HG03460 (cell line): ENCODE measurements at regions not wholly inside any gene's neighbourhood (a gene's known extent, or its start where the extent isn't known, plus 50 kb on each side); places are given as distances from the start of the nearest gene placed in this dataset.
"Not testable (repeated sequence)": the region's sequence is repeated elsewhere in the genome, so short reads cannot be mapped to it uniquely, and the experiment has no call there.

Experiments
- ATAC-seq: cut with Tn5 transposase; IDR thresholded peaks from one replicate; pipeline ENCODE4 v1.9.1; 2021; ENCODE audit not compliant: unreplicated experiment

DNA sequence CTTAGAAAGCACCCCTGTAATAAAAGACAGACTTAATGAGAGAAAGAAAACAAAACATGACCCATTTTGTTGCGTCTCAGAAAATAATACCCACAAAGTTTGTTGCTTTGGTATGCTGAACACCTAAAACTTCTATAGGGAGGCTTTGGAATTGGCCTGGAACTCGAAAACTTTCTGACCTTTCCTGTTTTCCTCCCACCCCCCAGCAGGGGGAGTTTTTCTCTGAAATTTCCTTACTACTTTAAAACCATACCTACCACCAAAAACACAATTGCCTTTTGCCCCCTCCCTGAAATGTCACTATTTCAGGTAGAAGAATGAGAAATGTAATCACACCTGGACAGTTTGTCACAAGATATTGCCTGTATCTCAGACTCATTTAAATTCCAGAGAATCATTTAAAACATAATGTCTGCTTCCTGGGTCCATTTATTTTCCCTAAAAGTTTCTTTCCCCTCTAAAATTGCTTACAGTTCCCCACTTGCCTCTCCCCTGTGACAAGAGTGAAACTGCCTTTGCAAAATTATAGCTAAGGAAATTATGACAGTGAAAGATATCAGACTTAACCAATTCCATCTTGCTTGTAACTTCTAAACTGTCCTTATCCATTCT lies 2700.2 kb downstream of the PCDH9 start:
- no peak for ATAC-seq

DNA sequence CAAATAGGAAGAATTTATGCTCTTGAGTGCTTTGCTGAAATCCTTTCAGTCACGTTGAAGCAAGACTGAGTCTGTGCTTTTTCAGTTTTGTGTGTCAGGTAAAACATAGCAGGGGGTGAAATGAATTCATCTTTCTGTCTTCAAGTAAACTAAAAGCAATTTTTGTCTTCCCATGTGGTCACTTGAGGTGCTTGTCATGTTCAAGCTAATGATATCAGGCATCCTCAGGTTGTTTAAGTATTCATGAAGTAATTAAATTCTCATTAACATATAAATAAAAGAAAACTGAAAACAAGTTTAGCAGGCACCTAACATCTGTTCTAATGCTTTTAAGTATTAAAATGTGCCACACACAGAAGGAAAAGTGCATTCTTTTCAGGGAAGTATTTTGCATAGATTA lies 2701.3 kb downstream of the PCDH9 start:
- no peak for ATAC-seq

DNA sequence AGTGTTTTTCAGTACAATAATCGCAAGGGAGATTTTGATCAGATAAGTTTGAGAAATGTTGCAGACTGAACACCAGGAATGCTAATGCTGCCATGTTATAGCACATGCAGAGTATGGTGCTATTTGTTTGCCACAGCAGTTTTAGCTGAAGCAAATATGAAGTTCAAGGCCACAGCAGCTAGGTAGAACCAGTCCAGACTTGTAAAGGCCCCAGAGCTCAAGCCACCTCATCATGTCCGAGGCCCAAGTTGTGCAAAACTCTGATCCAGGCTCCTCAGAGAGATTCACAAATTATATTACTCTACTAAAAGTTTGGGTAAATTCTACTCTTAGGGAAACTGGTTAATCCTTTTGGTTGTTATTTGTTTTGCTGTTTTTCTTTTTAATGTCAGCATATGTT lies 2702.6 kb downstream of the PCDH9 start:
- no peak for ATAC-seq

DNA sequence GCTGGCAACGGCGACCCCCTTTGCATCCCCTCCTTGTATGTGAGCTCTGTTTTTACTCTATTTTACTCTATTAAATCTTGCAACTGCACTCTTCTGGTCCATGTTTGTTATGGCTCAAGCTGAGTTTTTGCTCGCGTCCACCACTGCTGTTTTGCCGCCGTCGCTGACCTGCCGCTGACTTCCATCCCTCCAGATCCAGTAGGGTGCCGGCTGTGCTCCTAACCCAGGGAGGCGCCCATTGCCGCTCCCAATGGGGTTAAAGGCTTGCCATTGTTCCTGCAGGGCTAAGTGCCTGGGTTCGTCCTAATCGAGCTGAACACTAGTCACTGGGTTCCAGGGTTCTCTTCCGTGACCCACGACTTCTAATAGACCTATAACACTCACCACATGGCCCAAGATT lies 2704.4 kb downstream of the PCDH9 start:
- ATAC-seq = no peak

DNA sequence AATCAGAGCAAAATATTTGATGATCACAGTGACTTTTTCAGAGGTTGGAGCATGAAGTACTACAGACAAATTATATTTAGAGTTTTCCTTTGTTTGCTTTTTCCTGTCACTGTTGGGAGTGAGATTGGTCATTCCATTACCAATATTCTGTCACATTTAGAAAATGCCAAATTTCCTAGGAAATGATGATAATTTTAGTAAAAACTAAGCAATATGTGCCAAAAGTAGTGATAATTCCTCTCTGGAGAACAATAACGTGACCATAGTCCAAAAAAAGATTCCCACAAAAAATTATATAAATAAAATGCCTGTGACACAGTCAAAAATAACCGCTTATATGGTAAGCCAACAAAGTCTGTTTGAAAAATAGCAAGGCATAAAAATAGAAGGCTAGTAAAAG lies 2719.4 kb downstream of the PCDH9 start:
- ATAC-seq = no peak

DNA sequence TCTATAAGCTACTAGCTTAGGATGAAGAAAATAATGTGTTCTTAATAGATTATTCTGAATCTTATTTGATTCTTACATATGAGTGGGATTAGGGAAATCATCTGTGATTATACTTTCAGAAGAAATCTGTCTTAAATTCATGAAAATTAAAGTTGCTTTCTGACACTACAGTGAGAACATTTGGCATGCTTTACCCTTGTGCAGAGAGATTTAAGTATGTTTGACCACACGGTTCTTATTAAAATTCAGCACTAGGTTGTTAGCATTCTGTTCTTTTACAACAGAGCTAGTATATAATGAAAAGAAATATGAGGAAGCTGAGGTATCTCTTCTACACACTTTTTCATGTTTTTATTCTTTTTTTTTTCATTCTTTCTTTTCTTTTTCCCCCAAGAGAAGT lies 2723.9 kb downstream of the PCDH9 start:
- ATAC-seq = no peak

DNA sequence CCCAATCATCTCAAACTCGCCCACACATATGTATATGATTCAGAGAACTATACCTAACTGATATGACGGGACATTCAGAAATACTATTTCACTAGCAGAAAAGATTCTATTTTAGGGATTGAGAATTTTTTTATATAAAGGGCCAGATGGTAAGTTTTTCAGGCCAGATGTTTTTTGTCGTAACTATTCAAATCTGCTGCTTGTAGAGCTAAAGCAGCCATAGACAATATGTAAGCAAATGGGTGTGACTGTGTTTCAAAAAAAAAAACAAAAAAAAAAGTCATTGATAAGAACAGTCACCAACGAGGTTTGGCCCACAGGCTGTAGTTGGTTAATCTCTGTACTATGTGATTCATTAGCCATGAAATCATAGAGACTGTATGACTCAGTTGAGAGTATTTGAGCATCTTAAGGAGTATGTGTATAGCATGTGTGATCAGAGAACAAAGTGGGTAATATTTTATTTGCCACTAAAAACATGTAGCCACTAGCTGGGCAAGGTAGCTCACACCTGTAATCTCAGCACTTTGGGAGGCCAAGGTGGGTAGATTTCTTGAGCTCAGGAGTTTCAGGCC lies 2724.7 kb downstream of the PCDH9 start:
- no peak for ATAC-seq

DNA sequence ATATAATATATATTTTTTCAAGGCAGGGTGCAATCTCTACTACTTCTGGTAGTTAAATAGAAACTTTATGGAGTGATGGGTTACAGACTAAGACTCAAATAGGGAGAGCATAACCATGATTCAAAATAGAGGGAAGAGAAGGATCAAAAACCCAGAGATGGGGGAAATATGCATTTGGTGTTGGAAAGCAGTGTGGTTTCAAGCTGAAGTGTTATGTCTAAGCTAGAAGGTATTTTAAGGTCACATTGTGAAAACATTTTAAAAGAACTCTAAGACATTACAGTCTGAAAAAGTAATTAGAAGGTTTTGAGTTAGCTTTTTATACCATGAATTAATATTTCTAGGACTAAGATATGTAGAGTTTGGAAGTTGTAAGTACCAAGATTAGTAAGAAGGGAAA lies 2741.4 kb downstream of the PCDH9 start:
- ATAC-seq = no peak

DNA sequence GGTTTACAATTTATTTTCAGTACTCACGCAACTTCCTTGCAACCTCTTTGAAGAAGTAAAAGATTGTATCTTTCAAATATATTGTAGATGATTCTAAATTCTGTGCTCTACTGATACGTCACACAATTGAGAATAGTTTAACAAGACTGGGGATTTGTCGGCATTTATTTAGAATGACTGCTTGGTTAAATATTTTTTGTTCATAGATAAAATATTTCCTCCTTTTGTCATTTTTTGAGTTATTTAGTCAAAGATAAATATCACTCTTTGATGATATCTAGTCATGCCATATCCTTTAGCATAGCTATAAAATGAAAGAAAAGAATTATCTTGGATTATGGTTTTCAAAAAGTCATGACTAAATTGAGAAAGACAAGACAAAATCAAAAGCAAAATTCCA lies 2747.8 kb downstream of the PCDH9 start:
- no peak for ATAC-seq

DNA sequence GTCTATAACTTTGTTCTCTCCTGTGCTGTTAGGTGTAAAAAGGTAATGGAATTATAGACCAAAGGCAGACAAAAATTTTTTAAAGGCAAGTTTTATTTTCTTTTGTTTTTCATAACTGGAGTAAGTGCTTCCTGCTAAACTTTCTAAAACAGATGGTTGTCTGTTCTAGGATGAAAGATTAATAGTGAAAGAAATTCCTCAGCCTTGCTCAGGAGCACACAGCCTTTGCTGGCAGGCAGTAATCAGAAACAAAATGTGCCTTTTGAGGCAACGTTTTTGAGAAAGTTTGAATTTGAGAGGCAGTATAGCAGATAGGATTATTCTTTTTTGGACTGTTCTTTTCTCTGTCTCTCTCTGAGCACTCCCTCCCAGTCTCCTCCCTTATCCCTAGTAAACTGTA lies 2749.5 kb downstream of the PCDH9 start:
- no peak for ATAC-seq

DNA sequence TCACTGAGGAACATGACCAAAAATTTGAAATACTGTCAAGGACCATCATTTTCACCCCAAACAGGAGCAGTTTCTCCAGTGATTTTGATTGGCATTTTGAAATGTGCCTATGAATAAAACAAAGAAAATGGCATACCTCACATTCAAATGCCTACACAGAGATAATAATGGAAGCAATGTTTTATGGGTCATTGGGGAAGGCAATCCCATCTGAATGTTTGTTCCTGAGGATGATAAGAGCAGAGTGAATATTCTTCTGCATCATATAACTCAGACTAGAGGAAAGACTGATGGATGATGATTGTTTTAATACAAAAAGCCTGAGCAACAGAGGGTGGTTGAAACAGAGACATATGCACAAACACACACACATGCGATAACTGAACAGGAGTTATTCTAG lies 2749.9 kb downstream of the PCDH9 start:
- no peak for ATAC-seq

DNA sequence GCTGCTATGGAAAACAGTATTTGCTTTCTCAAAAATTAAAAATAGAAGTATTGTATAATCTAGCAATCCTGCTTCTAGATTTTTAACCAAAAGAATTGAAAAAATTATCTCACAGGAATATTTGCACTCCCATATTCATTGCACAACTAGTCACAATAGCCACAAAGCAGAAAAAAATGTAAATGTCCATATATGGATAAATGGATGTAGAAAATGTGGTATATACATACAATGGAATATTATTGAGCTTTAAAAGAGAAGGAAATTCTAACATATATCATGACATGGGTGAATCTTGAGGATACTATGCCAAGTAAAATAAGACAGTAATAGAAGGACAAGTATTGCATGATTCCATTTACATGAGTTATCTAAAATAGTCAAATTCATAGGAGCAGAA lies 2753.0 kb downstream of the PCDH9 start:
- ATAC-seq = no peak

DNA sequence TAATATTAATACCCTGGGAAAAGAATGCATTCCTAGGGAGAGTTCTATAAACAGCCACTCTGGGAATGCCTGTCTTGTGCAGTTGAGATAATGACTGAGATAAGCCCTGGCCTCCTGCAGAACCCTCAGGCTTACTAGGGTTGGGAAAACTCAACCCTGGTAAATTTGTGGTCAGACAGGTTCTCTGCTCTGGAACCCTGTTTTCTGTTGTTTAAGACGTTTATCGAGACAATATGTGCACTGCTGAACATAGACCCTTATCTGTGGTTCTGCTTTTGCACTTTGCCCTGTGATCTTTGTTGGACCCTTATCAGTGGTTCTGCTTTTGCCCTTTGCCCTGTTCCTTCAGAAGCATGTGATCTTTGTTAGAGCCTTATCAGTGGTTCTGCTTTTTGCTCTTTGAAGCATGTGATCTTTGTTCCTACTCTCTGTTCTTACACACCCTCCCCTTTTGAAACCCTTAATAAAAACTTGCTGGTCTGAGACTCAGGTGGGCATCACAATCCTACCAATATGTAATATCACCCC lies 2754.0 kb downstream of the PCDH9 start:
- not testable (repeated sequence) for ATAC-seq

DNA sequence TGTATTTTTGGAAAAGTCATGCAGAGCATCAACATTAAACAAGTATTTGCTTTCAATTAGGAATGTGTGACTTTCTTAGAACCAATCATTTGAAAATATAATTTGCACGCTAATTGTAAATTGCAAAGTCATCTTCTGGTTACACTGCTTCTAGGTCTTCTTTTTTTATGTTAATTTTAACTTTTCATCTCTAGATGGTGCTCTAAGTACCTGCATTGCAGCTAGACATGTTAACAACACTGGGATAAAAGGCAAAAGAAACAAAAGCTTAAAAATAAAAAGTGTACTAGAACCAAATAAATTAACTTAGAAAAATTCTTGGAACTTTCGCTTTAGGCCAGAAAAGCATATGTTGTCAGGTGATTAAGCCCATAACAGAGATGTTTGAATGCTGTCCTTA lies 2758.2 kb downstream of the PCDH9 start:
- ATAC-seq = no peak

DNA sequence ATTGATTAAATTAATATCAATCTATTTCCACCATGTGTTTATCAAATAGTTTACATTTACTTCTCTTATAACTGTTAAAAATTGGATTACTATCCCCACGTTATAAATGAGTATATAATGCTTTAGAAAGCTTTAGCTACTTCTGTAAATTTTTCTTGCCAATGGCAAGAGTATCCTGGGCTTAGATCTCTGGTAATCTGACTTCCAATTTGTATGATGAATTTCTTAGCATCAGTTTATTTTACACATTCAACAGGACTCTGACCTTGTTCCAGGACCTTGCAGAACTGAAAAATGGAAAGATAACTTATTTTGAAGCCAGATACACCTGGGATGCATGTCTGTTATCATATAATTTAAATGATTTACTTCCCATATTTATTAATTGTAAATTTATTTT lies 2759.4 kb downstream of the PCDH9 start:
- ATAC-seq = no peak

DNA sequence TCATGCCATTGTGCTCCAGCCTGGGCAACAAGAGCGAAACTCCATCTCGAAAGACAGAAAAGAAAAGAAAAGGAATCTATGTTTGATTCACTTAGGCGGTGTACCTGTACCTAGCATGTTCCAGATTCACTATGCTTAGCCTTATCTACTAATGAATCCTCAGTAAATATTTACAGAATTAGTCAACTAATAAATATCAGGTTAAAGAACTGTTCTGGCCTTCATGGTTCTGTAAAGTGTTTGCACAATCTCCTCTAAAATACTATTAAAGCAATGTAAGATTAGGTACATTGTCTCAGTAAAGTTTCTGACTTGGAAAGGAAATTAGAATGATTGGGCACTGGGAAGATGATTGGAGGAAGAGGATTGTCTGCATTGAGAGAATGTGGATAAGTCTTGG lies 2770.4 kb downstream of the PCDH9 start:
- no peak for ATAC-seq

DNA sequence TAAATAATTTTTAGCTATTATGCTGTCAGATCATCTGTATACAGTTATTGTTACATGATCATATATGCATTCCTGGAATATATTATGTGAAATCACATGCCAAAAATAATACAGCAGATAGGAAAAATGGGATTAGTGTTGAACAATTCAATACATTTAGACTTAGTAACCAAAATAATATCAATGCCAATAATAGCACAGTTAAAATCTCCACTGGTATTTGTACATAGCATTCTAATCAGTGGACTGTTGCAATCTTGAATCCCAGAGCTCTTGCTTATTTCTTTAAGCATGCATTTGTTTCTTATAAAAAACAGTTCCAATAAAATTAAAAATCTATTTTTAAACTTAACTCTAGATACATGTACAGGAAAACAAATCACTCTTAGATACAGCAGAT lies 2772.2 kb downstream of the PCDH9 start:
- ATAC-seq = no peak

DNA sequence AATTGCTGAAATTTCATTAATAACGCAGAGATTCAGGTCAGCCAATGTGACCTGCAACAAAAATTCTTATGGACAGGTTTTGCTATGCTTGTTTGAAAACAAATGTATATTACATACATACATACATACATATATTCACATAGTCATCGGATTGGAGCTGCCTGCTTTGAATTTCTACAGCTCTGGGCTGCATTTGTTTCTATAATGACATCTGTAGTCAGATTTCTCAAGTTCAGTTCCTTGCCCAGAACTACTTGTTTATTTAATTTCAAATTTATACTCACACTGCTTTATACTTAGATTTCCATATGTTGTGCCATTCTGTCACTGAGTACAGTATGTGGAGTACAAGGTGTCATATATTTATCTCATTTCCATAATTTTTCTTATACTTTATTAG lies 2775.0 kb downstream of the PCDH9 start:
- ATAC-seq = no peak

DNA sequence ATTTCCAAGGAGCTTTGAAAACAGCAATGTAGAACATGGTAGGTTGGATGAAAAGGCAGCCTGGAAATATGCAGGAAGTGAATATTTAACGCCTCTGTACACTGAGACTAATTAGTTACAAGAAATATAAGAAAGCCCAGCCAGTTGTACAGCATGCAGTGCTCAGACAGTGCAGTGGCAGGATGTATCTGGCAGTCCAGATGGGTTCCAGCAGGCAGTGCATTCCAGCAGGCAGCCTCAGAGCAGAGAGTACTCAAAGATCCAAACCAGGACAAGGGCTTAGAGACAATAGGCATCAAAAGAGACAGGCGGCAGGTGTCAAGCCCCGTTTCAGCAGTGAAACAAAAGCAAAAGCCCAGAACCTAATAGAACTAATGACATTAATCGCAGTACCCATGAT lies 2776.3 kb downstream of the PCDH9 start:
- no peak for ATAC-seq

DNA sequence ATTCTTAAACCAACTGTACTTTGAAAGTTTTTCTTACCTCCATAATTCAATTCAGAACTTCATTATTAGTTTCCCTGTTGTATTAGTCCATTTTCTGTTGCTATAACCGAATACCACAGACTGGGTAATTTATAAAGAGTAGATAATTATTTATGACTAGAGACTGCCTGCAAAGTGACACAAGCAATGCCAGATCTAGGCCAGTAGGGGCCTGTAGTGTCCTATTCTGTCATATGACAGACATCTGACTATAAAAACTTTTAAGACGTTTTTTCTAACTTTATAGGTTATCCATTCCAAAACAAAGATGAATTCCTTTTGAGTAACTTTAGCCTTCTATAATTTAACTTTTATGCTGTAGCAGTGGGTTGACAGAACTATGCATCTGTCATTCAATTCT lies 2783.8 kb downstream of the PCDH9 start:
- no peak for ATAC-seq

DNA sequence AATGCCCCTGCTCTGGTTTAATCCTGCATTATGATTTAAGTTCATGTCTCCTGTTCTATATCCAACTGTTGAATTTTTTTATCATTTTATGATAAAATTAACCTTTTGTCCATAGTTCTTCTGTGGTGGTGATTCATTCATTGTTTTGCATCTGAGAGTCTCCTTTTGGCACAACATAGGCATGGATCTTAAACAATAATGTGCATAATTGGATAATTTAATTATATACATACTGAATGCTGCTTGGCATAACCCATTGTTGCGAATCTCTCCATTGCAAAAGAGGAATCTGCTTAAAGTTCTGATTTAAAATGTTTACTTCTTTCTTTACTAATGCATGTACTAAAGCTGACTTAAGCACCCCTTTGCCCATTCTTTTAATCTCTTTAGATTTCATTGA lies 2788.4 kb downstream of the PCDH9 start:
- no peak for ATAC-seq

DNA sequence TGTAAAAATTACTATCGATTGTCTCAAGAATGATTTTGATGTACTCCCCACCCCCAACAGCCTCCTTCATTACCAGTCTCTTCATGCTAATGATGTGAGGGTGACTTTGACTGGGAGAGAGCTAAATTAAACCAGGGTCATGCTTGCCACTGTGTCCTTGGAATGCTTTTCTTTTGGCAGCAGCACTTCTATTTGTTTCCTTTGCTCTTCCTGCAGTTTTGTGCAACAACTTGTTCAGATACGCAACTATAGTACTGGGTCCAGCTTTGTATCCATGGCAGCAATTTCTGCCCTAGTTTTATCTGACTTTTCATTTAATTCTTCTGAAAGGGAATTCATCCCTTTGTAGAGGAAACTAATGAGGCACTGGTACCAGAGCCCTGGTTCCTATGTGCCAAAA lies 2792.1 kb downstream of the PCDH9 start:
- ATAC-seq = no peak

DNA sequence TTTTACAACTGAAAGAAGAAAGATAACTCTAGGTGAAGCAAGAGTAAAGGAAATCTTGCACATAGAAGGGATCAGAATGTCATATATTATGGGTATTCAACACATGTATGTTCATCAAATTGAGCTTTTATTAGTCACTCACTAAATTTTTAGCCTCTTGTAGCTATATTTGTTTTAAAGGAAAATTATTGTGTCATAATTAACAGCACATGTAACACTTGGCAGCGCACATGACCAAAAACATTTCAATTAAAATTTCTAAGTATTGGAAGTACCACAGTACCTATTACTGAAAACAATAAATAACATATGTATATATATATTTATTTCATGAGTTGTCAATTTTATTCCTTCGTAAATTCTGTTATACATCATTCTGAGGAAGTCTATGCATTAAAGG lies 2800.4 kb downstream of the PCDH9 start:
- no peak for ATAC-seq
